ENCODE measurements at regions not wholly inside any gene's neighbourhood (a gene's known extent, or its start where the extent isn't known, plus 50 kb on each side); places are given as distances from the start of the nearest gene placed in this dataset.

GRCh38 chr10:3503299-3503698 lies 281.7 kb downstream of the KLF6 start:
- no peak for TF ChIP-seq OSR1 (CRISPR knock-in tag; IDR thresholded peaks at IDR 0.05)
- TF ChIP-seq TOX (CRISPR knock-in tag; IDR thresholded peaks at IDR 0.05; ENCODE audit: borderline replicate concordance): no peak
- TF ChIP-seq ZNF8 (CRISPR knock-in tag; IDR thresholded peaks at IDR 0.05): no peak
- no peak for TF ChIP-seq ZFP30 (CRISPR knock-in tag; IDR thresholded peaks at IDR 0.05)
- TF ChIP-seq ZFP3 (CRISPR knock-in tag; IDR thresholded peaks at IDR 0.05): no peak
